Suprapubic skin (tissue), 4 donors: ENCODE measurements at regions not wholly inside any gene's neighbourhood (a gene's known extent, or its start where the extent isn't known, plus 50 kb on each side); places are given as distances from the start of the nearest gene placed in this dataset.

Source experiments
- CTCF ChIP-seq, 2 donors: fragments of 200-600 bp in 1 of 2; fragments of 450-650 bp in 1 of 2; sonication (generic) in 1 of 2; IDR thresholded peaks; one replicate each; pipeline ENCODE4 v1.5.1; 2016 to 2019; ENCODE audit warnings: antibody characterized with exemption in 2 of 2, mild to moderate bottlenecking in 1 of 2, moderate library complexity in 1 of 2
- EP300 ChIP-seq: sonication (generic); formaldehyde crosslinking; IDR thresholded peaks from one replicate; pipeline ENCODE4 v1.6.1; 2017; ENCODE audit warnings: antibody characterized with exemption
- POLR2A ChIP-seq, 2 donors: fragments of 450-650 bp; IDR thresholded peaks; one replicate each; pipeline ENCODE4 v1.6.1; 2017; ENCODE audit warnings: antibody characterized with exemption in 2 of 2, mild to moderate bottlenecking in 2 of 2, moderate library complexity in 2 of 2
- POLR2AphosphoS5 ChIP-seq, 3 donors: sonication (generic); formaldehyde crosslinking; IDR thresholded peaks; one replicate each; pipeline ENCODE4 v1.6.1; 2017; ENCODE audit warnings: antibody characterized with exemption in 3 of 3

GRCh38 chr2:120859128-120859527 lies 123.5 kb downstream of the GLI2 start:
- TF ChIP-seq POLR2A (IDR thresholded peaks at IDR 0.05) = no peak
- no peak for TF ChIP-seq CTCF (IDR thresholded peaks at IDR 0.05)
- no peak for TF ChIP-seq EP300
- TF ChIP-seq POLR2AphosphoS5 (IDR thresholded peaks at IDR 0.05) = no peak
